GM04503 (cell line): ENCODE measurements at regions not wholly inside any gene's neighbourhood (a gene's known extent, or its start where the extent isn't known, plus 50 kb on each side); places are given as distances from the start of the nearest gene placed in this dataset.
"Not testable (repeated sequence)": the region's sequence is repeated elsewhere in the genome, so short reads cannot be mapped to it uniquely, and the experiment has no call there.

Experiments
- DNase-seq: peaks from one replicate; pipeline ENCODE4 v3.0.0-alpha.2; 2012; ENCODE audit warnings: low read depth

GRCh38 chr1:30123896-30124295, 599.5 kb downstream of the MATN1 start:
- no peak for DNase-seq

- no peak for DNase-seq
Observed at GRCh38 chr1:30123036-30123435, 600.3 kb downstream of the MATN1 start.

GRCh38 chr1:30120245-30121000, 603.0 kb downstream of the MATN1 start:
- no peak for DNase-seq

- DNase-seq, result no peak
Observed at GRCh38 chr1:30117685-30118084, 605.7 kb downstream of the MATN1 start.

- DNase-seq, result no peak
Observed at GRCh38 chr1:30111431-30111830, 612.0 kb downstream of the MATN1 start.

- DNase-seq, result no peak
Observed at GRCh38 chr1:30110846-30111245, 612.5 kb downstream of the MATN1 start.

- DNase-seq, result no peak
Observed at GRCh38 chr1:30109853-30110252, 613.5 kb downstream of the MATN1 start.

- no peak for DNase-seq
Observed at GRCh38 chr1:30108186-30108585, 615.2 kb downstream of the MATN1 start.

GRCh38 chr1:30106125-30106524, 617.3 kb downstream of the MATN1 start:
- DNase-seq, result no peak

GRCh38 chr1:30104551-30104950, 618.8 kb downstream of the MATN1 start:
- no peak for DNase-seq

GRCh38 chr1:30103708-30104411, 619.5 kb downstream of the MATN1 start:
- no peak for DNase-seq

- no peak for DNase-seq
Observed at GRCh38 chr1:30102605-30103004, 620.8 kb downstream of the MATN1 start.

- no peak for DNase-seq
Observed at GRCh38 chr1:30101487-30102227, 621.7 kb downstream of the MATN1 start.

- DNase-seq, result no peak
Observed at GRCh38 chr1:30101016-30101415, 622.4 kb downstream of the MATN1 start.

GRCh38 chr1:30100524-30100862, 622.9 kb downstream of the MATN1 start:
- no peak for DNase-seq

GRCh38 chr1:30099587-30100523, 623.5 kb downstream of the MATN1 start:
- no peak for DNase-seq

GRCh38 chr1:30097851-30098250, 625.5 kb downstream of the MATN1 start:
- not testable (repeated sequence) for DNase-seq

GRCh38 chr1:30095451-30096025, 627.8 kb downstream of the MATN1 start:
- no peak for DNase-seq

GRCh38 chr1:30095051-30095450, 628.3 kb downstream of the MATN1 start:
- DNase-seq, result no peak

- no peak for DNase-seq
Observed at GRCh38 chr1:30092051-30092858, 631.1 kb downstream of the MATN1 start.
